Fibroblast of lung (primary cell): ENCODE measurements at regions not wholly inside any gene's neighbourhood (a gene's known extent, or its start where the extent isn't known, plus 50 kb on each side); places are given as distances from the start of the nearest gene placed in this dataset.

Experiments used
- CTCF ChIP-seq, 2 donors: IDR thresholded peaks in 1 of 2; conservative IDR thresholded peaks in 1 of 2; 1 replicate in 1 of 2; 2 replicates in 1 of 2; pipeline ENCODE4 v1.5.1; 2011 to 2012; ENCODE audit warnings: low read length in 2 of 2, control low read depth in 1 of 2, inconsistent platforms in 1 of 2, low read depth in 1 of 2, mild to moderate bottlenecking in 1 of 2
- EZH2 ChIP-seq: IDR thresholded peaks from 2 replicates; pipeline ENCODE4 v1.5.1; 2012; ENCODE audit warnings: low read length, control low read depth, mild to moderate bottlenecking; ENCODE audit errors: missing control alignments

GRCh38 chr3:21806733-21807132 is 55.7 kb upstream of the ZNF385D start:
- TF ChIP-seq CTCF (conservative IDR thresholded peaks at IDR 0.05 in 1 of 2, IDR thresholded peaks at IDR 0.05 in 1 of 2; ENCODE audit: low read depth in 1 of 2, low read length in 2 of 2) (no peak), EZH2 (no peak)
